T follicular helper cell (primary cell): ENCODE measurements at regions not wholly inside any gene's neighbourhood (a gene's known extent, or its start where the extent isn't known, plus 50 kb on each side); places are given as distances from the start of the nearest gene placed in this dataset.

Source experiments
- DNase-seq: peaks from one replicate; pipeline ENCODE4 v3.0.0-alpha.2; 2020; ENCODE audit warnings: low read depth

GRCh38 chr15:94177112-94177511, 54.2 kb upstream of the MCTP2 start:
- no peak for DNase-seq

GRCh38 chr15:94175420-94175819, 55.9 kb upstream of the MCTP2 start:
- no peak for DNase-seq

DNA sequence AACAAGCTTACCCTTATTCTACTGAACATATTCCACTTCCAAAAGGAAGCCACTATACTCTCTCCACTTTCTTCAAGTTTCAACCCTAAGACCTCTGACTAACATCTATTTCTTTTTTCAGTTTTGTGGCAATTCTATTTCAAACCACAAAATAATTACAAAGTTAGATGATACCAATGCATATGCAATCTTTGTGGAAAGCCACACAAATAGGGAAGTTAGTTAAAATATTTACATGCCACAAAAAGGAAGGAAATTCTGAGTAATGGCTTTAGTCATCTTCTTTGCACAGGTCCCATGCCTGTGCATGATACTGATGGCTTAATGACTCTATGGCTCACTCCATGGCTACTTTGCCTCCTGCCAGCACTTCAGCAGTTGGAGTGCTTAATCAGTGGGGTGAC, 57.0 kb upstream of the MCTP2 start:
- DNase-seq: no peak

DNA sequence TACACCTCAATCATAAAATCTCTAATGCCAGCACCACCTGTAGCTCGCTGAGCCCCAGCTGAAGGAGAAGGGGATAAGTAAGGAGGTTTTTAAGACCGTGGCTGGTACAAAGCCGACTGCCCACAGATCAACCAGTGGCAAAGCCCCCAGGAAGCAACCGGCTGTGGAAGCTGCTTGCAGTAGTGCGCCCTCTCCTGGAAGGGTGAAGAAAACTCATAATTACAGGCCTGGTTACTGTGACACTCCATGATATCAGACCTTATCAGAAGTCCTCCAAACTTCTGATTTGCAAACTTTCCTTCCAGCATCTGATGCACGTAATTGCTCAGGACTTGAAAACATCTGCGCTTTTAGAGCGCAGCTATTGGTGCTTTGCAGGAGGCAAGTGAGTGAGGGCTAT, 63.1 kb upstream of the MCTP2 start:
- no peak for DNase-seq

DNA sequence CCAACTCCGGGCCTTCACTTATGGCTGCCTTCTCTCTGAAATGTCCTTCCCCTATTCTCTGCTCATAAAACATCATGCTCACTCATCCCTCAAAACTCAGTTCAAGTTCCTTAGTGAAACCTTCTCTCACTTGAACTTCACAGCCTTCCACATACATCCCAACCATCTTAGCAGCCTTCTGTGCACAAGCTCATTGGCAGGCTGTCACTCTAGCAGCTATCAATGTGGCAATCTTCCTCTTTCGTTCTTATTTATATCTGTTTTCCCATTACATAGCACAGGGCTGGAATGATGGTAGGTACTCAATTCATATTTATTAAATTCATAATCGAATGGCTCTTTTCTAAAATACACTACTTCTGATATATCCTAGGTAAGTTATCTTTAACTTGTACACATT, 66.4 kb upstream of the MCTP2 start:
- no peak for DNase-seq

GRCh38 chr15:94164202-94164807, 67.1 kb upstream of the MCTP2 start:
- no peak for DNase-seq

DNA sequence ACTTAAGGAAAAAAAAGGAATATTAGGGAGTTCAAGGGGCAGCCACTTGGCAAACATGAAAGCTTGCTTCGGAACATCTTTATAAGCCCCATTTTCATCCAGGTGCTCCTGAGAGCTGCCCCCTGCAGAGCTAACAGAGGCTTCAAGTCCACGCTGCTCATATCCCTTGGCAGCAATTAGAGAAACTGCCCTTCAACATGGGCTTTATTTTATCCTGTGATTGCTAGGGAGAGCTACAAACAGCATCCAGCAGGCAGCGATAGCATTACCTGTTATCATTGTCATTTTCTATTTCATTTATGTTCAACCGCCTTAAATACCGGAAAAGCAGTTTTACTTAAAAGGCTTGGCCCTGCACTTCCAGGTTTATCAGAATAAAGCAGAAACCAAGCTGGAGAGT, 68.4 kb upstream of the MCTP2 start:
- DNase-seq: no peak

GRCh38 chr15:94154255-94154654, 77.1 kb upstream of the MCTP2 start:
- no peak for DNase-seq

DNA sequence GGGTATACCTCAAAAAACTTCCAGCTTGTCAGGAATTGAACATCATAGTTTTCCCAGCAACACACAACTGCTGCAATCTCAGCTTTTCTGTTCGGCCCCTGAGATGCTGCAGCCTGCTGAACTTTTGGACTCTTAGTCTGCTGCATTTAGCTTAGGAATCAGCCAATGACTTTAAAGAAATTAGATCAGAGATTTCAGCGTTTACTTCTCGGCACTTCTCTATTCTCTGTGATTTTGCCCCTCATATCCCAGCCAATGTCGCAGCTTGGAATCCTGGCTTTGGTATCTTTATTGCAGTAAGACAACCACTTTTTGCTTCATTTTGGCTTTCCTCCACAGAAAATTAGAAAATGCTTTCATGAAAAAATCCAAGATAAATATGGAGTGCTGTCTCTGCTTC, 86.3 kb upstream of the MCTP2 start:
- DNase-seq: no peak

DNA sequence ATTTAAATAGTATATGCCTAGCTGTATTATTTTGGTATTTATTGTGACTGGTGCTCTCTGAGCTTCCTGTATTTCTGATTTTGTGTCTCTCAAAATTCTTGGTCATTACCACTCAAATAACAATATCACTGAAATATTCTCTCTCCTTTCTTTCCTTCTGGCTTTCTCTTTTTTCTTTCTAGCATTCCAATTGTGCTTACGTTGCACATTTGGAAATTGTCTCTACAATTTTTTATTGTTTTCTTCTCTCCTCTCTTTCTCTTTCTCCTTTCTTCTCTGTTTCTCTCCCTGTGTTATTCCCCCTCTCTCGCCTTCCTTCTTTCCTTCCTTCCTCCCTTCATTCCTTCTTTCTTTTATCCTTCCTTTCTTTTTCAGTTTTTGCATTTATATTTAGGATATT, 89.6 kb upstream of the MCTP2 start:
- no peak for DNase-seq

DNA sequence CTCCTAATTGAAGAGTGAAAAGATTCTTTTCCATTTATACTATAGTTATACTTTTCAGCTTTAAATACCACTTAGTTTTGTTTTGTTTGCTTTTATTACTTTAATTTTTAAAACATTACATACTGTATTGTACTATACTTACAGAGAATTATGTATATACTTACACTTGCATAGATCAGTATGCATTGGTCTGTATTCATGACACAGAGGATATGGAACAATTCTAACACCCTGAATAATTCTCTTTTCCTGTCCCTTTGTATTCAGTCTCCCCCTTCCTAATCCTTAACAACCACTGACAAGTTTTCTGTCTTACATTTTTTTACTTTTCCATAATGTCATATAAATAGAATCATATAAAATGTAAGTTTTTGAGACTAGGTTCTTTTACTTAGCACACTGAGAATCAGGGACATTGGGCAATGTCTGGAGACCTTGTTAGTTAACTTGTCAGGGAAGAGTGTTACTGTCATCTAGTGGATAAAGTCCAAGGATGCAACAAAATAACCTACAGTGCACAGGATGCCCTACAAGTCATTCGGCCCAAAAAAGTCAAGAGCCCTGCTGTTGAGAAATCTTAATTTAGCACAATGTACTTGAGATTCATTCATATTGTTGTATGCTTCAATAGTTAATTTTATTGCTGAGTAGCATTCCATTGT, 95.7 kb upstream of the MCTP2 start:
- DNase-seq: no peak

- no peak for DNase-seq
These were observed 99.5 kb upstream of the MCTP2 start for GRCh38 chr15:94131875-94132274.

DNA sequence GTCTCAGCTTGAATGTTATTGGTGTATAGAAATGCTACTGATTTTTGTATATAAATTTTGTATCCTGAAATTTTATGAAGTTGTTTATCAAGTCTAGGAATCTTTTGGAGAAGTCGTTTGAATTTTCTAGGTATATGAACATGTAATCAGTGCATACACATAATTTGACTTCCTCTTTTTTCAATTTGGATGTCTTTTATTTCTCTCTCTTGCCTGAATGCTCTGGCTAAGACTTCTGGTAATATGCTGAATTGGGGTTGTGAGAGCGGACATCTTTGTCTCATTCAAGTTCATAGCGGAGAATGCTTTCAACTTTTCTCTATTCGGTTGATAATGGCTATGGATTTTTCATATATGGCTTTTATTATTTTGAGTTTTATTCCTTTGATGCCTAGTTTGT, 100.9 kb upstream of the MCTP2 start:
- DNase-seq: no peak

- no peak for DNase-seq
These were observed 104.4 kb upstream of the MCTP2 start for GRCh38 chr15:94127006-94127405.

DNA sequence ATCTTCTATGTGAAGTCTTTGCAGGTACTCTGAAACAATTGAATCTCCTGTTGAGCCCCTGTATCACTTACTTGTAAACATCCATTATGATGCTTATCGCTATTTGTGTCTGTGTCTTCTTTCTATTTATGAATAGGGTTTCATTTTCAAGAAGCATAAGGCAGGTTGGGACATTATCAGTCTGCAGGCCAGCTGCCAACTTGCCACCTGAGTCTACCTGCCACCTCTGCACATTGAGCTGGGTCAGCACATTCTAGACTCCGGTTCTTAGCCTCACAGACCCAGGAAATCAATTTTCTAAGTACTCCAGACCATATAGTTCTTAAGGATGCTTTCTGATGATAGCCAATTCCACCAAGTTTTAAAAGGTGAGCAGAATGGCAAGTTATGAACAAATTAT, 105.7 kb upstream of the MCTP2 start:
- no peak for DNase-seq

DNA sequence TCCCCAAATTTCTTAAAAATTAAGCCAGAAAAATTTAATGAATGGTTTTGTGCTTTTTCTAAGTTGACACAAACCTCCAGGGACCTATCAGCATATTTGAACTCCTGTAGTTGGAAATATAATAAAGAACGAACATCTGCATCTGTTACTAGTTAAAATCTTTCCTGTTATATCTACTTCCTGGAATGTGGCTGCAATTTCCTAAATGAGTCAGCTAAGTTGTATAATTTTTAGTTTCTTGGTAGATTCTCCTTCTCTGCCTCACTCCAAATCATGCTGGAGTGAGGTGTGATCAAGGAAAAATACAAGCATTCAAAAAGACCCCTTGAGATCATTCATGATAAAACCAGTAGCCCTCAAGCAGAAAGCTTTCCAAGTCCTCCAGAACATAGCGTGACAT, 106.2 kb upstream of the MCTP2 start:
- no peak for DNase-seq

DNA sequence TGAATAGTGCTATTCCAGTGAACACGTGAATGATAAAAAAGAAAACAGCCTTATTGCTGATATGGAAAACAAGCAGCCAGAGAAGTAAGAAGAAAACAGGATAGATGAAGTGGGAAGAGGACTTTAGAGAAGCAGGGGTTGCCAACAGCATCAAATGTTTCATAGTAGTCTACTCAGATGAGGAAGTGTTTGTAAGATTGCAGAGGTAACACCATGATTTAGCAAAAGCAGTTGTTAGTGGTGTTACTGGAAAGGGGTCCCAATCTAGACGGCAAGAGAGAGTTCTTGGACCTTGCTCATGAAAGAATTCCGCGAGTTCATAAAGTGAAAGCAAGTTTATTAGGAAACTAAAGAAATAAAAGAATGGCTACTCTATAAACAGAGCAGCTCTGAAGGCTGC, 108.8 kb upstream of the MCTP2 start:
- no peak for DNase-seq

DNA sequence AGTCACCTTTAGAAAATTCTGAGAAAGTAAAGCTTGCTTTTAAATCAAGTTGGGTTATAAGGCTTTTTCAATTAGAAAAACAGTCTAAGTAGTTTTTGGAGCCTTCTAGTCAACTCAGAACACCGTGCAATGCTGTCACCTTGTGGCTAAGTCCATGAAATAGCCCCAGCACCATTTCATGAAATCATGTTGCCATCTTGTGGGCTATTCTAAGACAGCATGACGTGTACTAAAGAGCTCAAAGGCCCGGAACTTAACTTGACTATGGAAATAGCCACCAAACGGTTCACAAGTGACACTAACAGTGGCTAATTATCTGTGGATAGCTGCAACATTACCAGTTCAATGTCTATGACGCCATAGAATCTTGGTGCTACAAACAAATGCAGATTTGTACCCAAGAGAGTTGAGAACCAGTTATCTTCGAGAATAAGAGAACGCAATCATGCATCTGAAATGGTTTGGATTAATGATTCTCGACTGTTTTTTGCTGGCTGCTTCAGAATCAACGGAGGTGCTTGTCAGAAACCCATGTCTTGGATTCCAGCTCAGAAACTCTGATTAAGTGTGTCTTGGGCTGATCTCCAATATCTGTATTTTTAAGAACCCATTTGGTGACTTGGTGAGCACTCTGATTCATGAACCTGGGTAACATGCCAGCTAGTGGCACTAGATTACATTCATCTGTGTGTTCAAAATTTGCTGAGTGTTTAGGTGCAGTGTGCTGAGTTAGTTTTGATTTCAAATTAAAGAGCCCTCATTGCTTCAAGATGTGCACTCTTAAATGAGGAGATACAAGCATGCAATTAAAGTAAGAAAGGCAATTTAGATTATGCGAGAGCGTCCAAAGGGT, 111.2 kb upstream of the MCTP2 start:
- DNase-seq: peak; percentile 13

- DNase-seq: no peak
These were observed 112.0 kb upstream of the MCTP2 start for GRCh38 chr15:94119298-94119811.

DNA sequence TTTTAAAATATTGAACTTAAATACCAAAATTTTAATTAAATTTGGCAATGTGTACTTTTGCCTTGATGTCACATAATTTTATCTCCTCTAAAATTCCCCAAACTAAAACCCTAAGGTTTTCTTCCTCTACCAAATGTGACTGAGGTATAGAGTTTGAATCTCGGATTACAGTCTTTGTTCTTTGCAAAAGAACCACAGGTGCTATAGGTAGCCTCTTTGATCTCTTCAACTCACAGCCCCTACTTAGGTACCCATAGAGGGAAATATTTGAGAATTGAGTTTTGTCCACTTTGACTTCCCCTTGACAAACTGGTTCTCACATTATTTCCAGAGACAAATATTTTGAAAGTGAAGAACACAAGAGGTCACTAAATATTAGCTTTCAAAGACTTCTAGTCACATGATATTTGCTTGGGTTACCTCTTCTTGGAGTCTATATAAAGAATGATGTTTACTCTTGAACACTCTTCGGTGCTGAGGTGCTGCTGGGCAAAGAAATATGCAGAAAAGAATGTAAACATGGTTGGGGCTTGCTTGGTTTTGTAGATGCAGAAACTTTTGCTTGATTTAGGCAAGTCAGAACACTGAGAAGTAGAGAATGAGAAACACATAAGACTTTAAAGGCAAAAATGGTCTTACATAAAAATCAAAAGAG, 120.8 kb upstream of the MCTP2 start:
- no peak for DNase-seq

GRCh38 chr15:94107652-94108051, 123.7 kb upstream of the MCTP2 start:
- DNase-seq: no peak

GRCh38 chr15:94105760-94106159, 125.6 kb upstream of the MCTP2 start:
- no peak for DNase-seq

DNA sequence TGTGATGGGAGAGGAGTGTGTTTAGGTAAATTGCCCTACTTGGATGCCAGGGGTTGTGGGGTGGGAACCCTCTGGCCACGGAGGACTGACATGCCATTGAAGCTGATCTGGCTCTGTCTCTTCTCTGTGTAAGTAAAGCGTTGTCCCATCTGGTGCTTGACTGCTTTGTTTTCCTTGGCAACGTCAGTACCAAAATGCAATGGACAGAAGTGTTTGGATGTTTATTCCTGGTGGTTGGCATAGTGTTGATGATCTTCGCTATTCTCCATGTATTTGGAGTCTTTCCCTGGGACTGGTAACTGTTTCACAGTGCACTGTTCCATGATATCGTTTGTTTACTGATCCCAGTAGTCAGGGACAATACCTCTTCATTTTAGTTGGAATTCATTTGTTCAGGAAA, 130.5 kb upstream of the MCTP2 start:
- no peak for DNase-seq
